CD4-positive, CD25-positive, alpha-beta regulatory T cell (primary cell): ENCODE measurements at regions not wholly inside any gene's neighbourhood (a gene's known extent, or its start where the extent isn't known, plus 50 kb on each side); places are given as distances from the start of the nearest gene placed in this dataset.
A peak's percentile ranks its signal among the peaks of the same experiment; 100 is the strongest.

Experiments used
- ATAC-seq, 2 donors: fragments of 150-1000 bp; cut with Tn5 transposase; one replicate each; pipeline ENCODE4 v1.10.0; 2021; ENCODE audit warnings: low read depth in 2 of 2, moderate number of reproducible peaks in 2 of 2, moderate library complexity in 1 of 2
- DNase-seq, 3 donors: peaks; one replicate each; pipeline versions ENCODE4 v3.0.0 to v3.0.0-alpha.2; 2012 to 2022; ENCODE audit warnings: mixed read lengths in 1 of 3
- H3K27ac ChIP-seq: one replicate; pipeline ENCODE4 v1.7.0; 2013; ENCODE audit warnings: mild to moderate bottlenecking, low read length; ENCODE audit not compliant: insufficient read depth, poor library complexity, severe bottlenecking
- H3K27me3 ChIP-seq: one replicate; pipeline ENCODE4 v1.7.0; 2013; ENCODE audit warnings: low read length; ENCODE audit not compliant: control insufficient read depth, insufficient read depth
- H3K36me3 ChIP-seq: one replicate; pipeline ENCODE4 v1.7.0; 2013; ENCODE audit warnings: mild to moderate bottlenecking, low read length, moderate library complexity; ENCODE audit not compliant: control insufficient read depth, insufficient read depth
- H3K4me1 ChIP-seq: 2 replicates; pipeline ENCODE4 v1.7.0; 2013; ENCODE audit warnings: mild to moderate bottlenecking, low read length; ENCODE audit not compliant: insufficient read depth, control insufficient read depth, poor library complexity, severe bottlenecking
- H3K4me3 ChIP-seq: one replicate; pipeline ENCODE4 v1.7.0; 2013; ENCODE audit warnings: low read depth, mild to moderate bottlenecking, low read length, moderate library complexity
- H3K9me3 ChIP-seq, 2 experiments: 1 replicate in 1 of 2; 2 replicates in 1 of 2; pipeline ENCODE4 v1.7.0; 2013; ENCODE audit warnings: low read length in 2 of 2, mild to moderate bottlenecking in 1 of 2, moderate library complexity in 1 of 2; ENCODE audit not compliant: control insufficient read depth in 2 of 2
- H3K27ac Mint-ChIP-seq, 3 donors: one replicate each; pipeline ENCODE4 v1.8.0; 2020 to 2022; ENCODE audit warnings: mild to moderate bottlenecking in 3 of 3, mixed read lengths in 3 of 3, moderate library complexity in 2 of 3
- H3K27me3 Mint-ChIP-seq: one replicate; pipeline ENCODE4 v1.8.0; 2022; ENCODE audit warnings: mild to moderate bottlenecking, mixed read lengths
- H3K36me3 Mint-ChIP-seq: one replicate; pipeline ENCODE4 v1.8.0; 2020; ENCODE audit warnings: mixed read lengths
- H3K4me1 Mint-ChIP-seq, 4 donors: one replicate each; pipeline ENCODE4 v1.8.0; 2020 to 2022; ENCODE audit warnings: mixed read lengths in 4 of 4, mild to moderate bottlenecking in 1 of 4
- H3K4me3 Mint-ChIP-seq, 4 donors: one replicate each; pipeline ENCODE4 v1.8.0; 2020 to 2022; ENCODE audit warnings: mild to moderate bottlenecking in 4 of 4, mixed read lengths in 4 of 4, moderate library complexity in 3 of 4
- H3K9me3 Mint-ChIP-seq, 7 donors: one replicate each; pipeline ENCODE4 v1.8.0; 2020 to 2022; ENCODE audit warnings: mixed read lengths in 7 of 7, mild to moderate bottlenecking in 3 of 7, moderate library complexity in 2 of 7

- Histone ChIP-seq H3K36me3 (no peaks in the 10 kb centered on the region), H3K4me1 (no peaks in the 10 kb centered on the region), H3K4me3 (no peak overlapping the region), H3K27ac (no peak overlapping the region), H3K9me3 (no peaks in the 10 kb centered on the region), H3K27me3 (no peaks in the 10 kb centered on the region)
- peaks cover 0 to 4% (median 0%) of the 10 kb centered on the region in 7 donors for H3K9me3 Mint-ChIP-seq
- H3K27me3 Mint-ChIP-seq, result peaks cover 5% of the 10 kb centered on the region
- H3K36me3 Mint-ChIP-seq, result no peaks in the 10 kb centered on the region
- ATAC-seq, result no peak
- peak in 2 of 3 donors; percentile 2 to 39 for DNase-seq
- H3K27ac Mint-ChIP-seq, result no peak overlapping the region
- H3K4me1 Mint-ChIP-seq, result no peaks in the 10 kb centered on the region
- no peak overlapping the region for H3K4me3 Mint-ChIP-seq
Observed at GRCh38 chr2:53422979-53423378, 344.6 kb upstream of the CHAC2 start.

- no peaks in the 10 kb centered on the region for H3K4me1 ChIP-seq
- Mint-ChIP-seq H3K4me1 (no peaks in the 10 kb centered on the region), H3K27me3 (peaks cover 5% of the 10 kb centered on the region), H3K9me3 (peaks cover 0 to 15% (median 3%) of the 10 kb centered on the region in 7 donors), H3K36me3 (no peaks in the 10 kb centered on the region), H3K4me3 (no peak overlapping the region), H3K27ac (no peak overlapping the region)
- ATAC-seq (no peak), DNase-seq (no peak)
- no peaks in the 10 kb centered on the region for H3K27me3 ChIP-seq
- H3K9me3 ChIP-seq, result no peaks in the 10 kb centered on the region
- H3K27ac ChIP-seq, result no peak overlapping the region
- no peaks in the 10 kb centered on the region for H3K36me3 ChIP-seq
- H3K4me3 ChIP-seq, result no peak overlapping the region
Observed at GRCh38 chr2:53417385-53417784, 350.2 kb upstream of the CHAC2 start.

GRCh38 chr2:53407363-53408080 lies 360.1 kb upstream of the CHAC2 start:
- no peaks in the 10 kb centered on the region for H3K27me3 ChIP-seq
- Mint-ChIP-seq H3K27me3 (no peaks in the 10 kb centered on the region), H3K27ac (no peak overlapping the region), H3K4me1 (no peaks in the 10 kb centered on the region), H3K4me3 (no peak overlapping the region), H3K36me3 (no peaks in the 10 kb centered on the region), H3K9me3 (peaks cover 0 to 10% (median 7%) of the 10 kb centered on the region in 7 donors)
- ATAC-seq, result no peak
- no peak overlapping the region for H3K4me3 ChIP-seq
- no peaks in the 10 kb centered on the region for H3K9me3 ChIP-seq
- H3K36me3 ChIP-seq, result no peaks in the 10 kb centered on the region
- no peaks in the 10 kb centered on the region for H3K4me1 ChIP-seq
- no peak overlapping the region for H3K27ac ChIP-seq
- no peak for DNase-seq

- no peak for ATAC-seq
- Mint-ChIP-seq H3K27me3 (no peaks in the 10 kb centered on the region), H3K27ac (no peak overlapping the region), H3K9me3 (peaks cover 0 to 10% (median 4%) of the 10 kb centered on the region in 7 donors), H3K4me3 (no peak overlapping the region), H3K4me1 (no peaks in the 10 kb centered on the region), H3K36me3 (no peaks in the 10 kb centered on the region)
- no peaks in the 10 kb centered on the region for H3K36me3 ChIP-seq
- H3K27me3 ChIP-seq, result no peaks in the 10 kb centered on the region
- no peak for DNase-seq
- no peaks in the 10 kb centered on the region for H3K9me3 ChIP-seq
- H3K27ac ChIP-seq, result no peak overlapping the region
- H3K4me1 ChIP-seq, result no peaks in the 10 kb centered on the region
- H3K4me3 ChIP-seq, result no peak overlapping the region
Observed at GRCh38 chr2:53403792-53404413, 363.7 kb upstream of the CHAC2 start.

- Mint-ChIP-seq H3K4me1 (no peaks in the 10 kb centered on the region), H3K4me3 (no peak overlapping the region), H3K27ac (no peak overlapping the region), H3K9me3 (peaks cover 0 to 12% (median 2%) of the 10 kb centered on the region in 7 donors), H3K27me3 (no peaks in the 10 kb centered on the region), H3K36me3 (no peaks in the 10 kb centered on the region)
- no peaks in the 10 kb centered on the region for H3K4me1 ChIP-seq
- no peaks in the 10 kb centered on the region for H3K9me3 ChIP-seq
- H3K27ac ChIP-seq, result no peak overlapping the region
- H3K36me3 ChIP-seq, result no peaks in the 10 kb centered on the region
- no peaks in the 10 kb centered on the region for H3K27me3 ChIP-seq
- H3K4me3 ChIP-seq, result no peak overlapping the region
- ATAC-seq, result no peak
- DNase-seq, result no peak
Observed at GRCh38 chr2:53397085-53397484, 370.5 kb upstream of the CHAC2 start.

GRCh38 chr2:53381271-53381670 lies 386.3 kb upstream of the CHAC2 start:
- Histone ChIP-seq H3K9me3 (no peaks in the 10 kb centered on the region), H3K4me1 (no peaks in the 10 kb centered on the region), H3K4me3 (no peak overlapping the region), H3K36me3 (no peaks in the 10 kb centered on the region), H3K27me3 (no peaks in the 10 kb centered on the region), H3K27ac (no peak overlapping the region)
- Mint-ChIP-seq H3K27me3 (peaks cover 6% of the 10 kb centered on the region), H3K4me1 (no peaks in the 10 kb centered on the region), H3K36me3 (no peaks in the 10 kb centered on the region), H3K4me3 (no peak overlapping the region), H3K9me3 (peaks cover 0 to 7% (median 6%) of the 10 kb centered on the region in 7 donors), H3K27ac (no peak overlapping the region)
- ATAC-seq, result no peak
- no peak for DNase-seq

- peaks cover 6% of the 10 kb centered on the region for H3K27me3 Mint-ChIP-seq
- H3K27ac Mint-ChIP-seq, result no peak overlapping the region
- peaks cover 0 to 15% (median 6%) of the 10 kb centered on the region in 7 donors for H3K9me3 Mint-ChIP-seq
- ATAC-seq (no peak), DNase-seq (no peak)
- no peaks in the 10 kb centered on the region for H3K4me1 ChIP-seq
- no peak overlapping the region for H3K27ac ChIP-seq
- no peaks in the 10 kb centered on the region for H3K9me3 ChIP-seq
- H3K4me3 Mint-ChIP-seq, result no peak overlapping the region
- no peaks in the 10 kb centered on the region for H3K36me3 Mint-ChIP-seq
- H3K4me1 Mint-ChIP-seq, result no peaks in the 10 kb centered on the region
- no peaks in the 10 kb centered on the region for H3K27me3 ChIP-seq
- no peaks in the 10 kb centered on the region for H3K36me3 ChIP-seq
- H3K4me3 ChIP-seq, result no peak overlapping the region
Observed at GRCh38 chr2:53379547-53379946, 388.1 kb upstream of the CHAC2 start.

GRCh38 chr2:53378791-53379190 lies 388.8 kb upstream of the CHAC2 start:
- H3K27me3 ChIP-seq, result no peaks in the 10 kb centered on the region
- no peak overlapping the region for H3K27ac ChIP-seq
- H3K4me1 Mint-ChIP-seq, result no peaks in the 10 kb centered on the region
- H3K4me3 Mint-ChIP-seq, result no peak overlapping the region
- no peaks in the 10 kb centered on the region for H3K36me3 ChIP-seq
- peaks cover 6% of the 10 kb centered on the region for H3K27me3 Mint-ChIP-seq
- no peak overlapping the region for H3K27ac Mint-ChIP-seq
- H3K9me3 ChIP-seq, result no peaks in the 10 kb centered on the region
- H3K4me1 ChIP-seq, result no peaks in the 10 kb centered on the region
- no peak overlapping the region for H3K4me3 ChIP-seq
- no peak for DNase-seq
- ATAC-seq, result no peak
- H3K9me3 Mint-ChIP-seq, result peaks cover 0 to 15% (median 6%) of the 10 kb centered on the region in 7 donors
- no peaks in the 10 kb centered on the region for H3K36me3 Mint-ChIP-seq
